CD1c-positive myeloid dendritic cell (primary cell): ENCODE measurements at regions not wholly inside any gene's neighbourhood (a gene's known extent, or its start where the extent isn't known, plus 50 kb on each side); places are given as distances from the start of the nearest gene placed in this dataset.
A peak's percentile ranks its signal among the peaks of the same experiment; 100 is the strongest.
"Not testable (repeated sequence)": the region's sequence is repeated elsewhere in the genome, so short reads cannot be mapped to it uniquely, and the experiment has no call there.

Experiments used
- DNase-seq: peaks from one replicate; pipeline ENCODE4 v3.0.0-alpha.2; 2016; ENCODE audit errors: extremely low spot score

DNA sequence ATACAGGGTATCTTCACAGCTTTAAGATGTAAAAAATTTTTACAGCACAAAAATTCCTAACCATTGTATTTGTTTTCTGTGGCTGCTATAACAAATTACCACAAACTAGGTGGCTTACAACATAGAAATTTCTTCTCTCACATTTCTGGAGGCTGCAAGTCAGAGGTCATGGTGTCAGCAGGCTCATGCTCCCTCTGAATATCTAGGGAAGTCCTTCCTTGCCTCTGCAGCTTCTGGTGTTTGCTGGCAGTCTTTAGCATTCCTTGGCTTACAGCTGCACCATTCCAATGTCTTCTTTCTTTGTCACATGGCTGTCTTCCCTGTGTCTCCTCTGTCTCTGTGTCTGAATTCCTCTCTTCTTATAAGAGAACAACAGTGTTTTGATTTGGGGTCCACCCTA lies 310.2 kb upstream of the SUCLG2 start:
- no peak for DNase-seq

DNA sequence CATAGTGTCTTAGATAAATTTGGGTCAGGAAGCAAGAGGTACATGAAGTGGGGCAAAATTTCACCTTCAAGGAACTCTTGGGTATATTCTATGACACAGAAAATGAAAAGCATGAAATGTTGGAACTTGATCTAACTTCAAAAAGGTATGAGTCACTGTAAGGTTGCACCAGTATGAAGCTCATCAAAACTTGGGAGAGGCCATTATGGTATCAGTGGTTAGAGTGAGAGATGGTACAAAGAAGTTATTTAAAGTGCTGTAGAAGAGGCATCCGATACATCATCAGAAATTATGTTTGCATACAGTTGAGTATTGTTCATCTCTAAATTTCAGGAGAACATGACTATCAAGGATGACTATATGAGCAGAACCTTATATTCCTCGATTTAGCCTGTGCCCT lies 302.9 kb upstream of the SUCLG2 start:
- no peak for DNase-seq

DNA sequence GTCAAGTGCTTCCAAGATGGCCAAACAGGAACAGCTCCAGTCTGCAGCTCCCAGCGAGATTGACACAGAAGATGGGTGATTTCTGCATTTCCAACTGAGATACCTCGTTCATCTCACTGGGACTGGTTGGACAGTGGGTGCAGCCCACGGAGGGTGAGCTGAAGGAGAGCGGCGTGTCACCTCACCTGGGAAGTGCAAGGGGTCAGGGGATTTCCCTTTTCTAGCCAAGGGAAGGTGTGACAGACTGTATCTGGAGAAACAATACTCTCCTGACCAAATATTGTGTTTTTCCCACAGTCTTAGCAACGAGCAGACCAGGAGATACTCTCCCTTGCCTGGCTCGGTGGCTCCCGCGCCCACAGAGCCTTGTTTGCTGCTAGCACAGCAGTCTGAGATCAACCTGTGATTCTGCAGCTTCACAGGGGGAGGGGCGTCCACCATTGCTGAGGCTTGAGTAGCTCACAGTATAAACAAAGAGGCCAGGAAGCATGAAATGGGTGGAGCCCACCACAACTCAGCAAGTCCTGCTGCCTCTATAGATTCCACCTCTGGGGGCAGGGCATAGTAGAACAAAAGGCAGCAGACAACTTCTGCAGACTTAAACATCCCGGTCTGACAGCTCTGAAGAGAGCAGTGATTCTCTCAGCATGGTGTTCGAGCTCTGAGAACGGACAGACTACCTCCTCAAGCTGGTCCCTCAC lies 293.5 kb upstream of the SUCLG2 start:
- DNase-seq: no peak

DNA sequence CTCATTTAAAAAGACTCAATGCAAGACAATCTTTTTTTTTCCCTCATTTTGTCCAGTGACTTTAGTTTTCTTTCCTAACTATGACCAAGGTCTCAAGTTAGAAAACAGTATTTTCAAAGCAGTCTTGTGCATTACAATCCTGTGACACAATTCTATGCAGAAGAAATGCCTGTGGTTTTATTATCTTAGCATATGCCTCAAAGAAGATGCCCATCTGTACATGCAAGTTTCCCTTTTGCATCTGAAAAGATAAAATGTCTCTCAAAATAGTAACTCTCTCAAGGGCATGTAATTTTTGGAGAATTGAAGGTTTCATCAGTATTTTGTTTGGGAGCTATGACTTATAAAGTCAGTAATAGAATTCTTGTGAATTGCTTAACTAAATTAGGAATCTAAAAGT lies 292.0 kb upstream of the SUCLG2 start:
- no peak for DNase-seq

DNA sequence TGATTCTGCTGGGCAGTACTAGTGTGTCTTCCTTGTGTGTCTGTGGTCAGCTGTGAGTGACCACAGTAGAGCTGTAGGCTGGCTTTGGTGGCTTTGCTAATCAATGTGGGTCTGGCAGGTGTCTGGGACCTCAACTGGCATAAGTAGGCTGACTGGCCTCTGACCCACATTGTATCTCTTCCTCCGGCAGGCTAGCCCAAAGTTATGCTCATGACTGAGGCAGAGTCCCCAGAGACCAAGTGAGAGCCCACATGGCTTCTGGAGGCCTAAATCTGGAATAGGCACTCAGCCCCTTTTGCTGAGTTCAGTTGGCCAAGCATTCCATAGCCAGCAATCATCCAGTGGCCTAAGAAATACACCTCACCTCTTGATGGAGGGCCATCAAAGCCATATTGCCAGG lies 289.1 kb upstream of the SUCLG2 start:
- DNase-seq: no peak

DNA sequence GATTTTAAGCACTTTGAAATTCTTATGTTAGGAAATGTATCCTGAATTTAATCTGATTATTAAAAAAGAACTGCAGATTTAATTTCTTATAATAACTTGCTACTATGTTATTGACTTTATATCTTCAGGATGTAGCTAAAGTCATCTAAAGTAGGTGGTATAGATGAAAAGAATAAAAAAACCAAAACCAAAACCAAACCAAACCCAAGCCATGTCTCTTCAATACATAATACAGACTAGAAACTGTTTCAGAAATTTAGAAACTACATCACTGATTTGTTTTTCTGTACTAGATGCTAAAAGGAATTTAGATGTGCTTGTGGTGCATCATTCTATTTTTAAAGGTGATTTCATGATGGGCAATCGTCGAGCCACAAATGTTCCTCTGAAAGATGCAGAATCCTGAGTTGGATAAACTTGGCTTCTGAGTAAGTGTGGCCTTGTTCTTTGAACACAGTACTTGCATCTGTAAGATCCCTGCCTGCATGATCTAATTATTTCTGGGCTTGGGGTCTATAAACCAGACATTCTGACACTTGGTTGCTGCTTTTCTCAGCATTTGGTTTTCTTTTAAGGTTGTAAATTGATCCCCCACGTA lies 287.1 kb upstream of the SUCLG2 start:
- no peak for DNase-seq

DNA sequence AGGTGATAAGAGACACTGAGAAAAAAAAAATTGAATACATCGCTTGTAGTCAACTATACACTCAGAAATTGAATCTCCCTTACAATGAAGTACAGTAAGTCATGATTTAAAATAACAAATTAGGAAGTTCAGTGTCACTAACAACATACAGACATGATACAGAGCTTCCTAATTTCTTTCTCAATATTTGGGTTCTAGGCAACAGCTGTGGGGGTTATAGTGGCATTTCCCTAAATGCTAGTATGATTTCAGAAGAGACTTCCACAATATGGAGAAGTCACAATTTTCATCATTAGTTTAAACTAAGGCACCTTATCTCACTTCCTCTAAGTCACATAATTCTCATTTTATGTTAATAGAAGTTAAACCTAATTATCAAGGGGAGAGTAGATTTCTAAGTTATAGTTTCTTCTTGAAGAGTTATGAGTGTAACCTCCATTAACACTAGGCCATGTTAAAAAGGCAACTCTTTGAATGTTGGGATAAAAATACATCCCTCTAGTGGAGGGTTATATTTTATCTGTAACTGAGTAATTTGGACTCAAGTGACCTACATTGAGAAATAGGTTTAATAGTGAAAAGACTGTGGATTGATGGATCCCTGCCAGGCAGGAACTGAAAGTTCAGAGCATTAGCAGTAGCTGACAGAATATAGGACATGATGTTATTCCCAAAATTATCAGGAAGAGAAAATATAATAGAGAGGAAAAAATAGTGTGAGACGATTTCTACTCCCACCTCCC lies 286.0 kb upstream of the SUCLG2 start:
- peak; percentile 82 for DNase-seq

DNA sequence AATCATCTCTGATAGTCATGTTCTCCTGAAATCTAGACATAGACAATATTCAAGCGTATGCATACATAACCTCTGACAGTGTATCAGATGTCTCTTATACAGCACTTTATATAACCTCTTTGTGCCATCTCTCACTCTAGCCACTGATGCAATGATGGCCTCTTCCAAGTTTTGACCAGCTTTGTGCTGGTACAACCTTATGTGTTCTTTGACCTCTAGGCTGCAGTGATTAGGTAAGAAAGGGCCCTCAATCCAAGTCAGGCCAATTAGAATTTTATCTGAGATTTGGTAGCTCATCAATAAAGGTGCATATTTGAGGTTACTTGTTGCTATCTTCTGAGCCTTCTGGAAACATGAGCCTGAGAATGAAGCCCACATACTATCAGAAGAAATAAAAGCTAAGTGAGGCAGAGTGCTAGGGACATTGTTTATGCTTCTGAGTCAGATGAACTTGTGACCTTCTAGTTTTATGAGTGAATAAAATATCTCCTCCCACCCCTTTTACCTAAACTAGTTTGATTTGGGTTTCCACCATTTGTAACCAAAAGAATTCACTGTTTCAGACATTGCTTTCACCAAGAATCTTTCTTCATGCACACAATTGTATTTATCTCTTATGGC lies 283.2 kb upstream of the SUCLG2 start:
- DNase-seq: no peak

DNA sequence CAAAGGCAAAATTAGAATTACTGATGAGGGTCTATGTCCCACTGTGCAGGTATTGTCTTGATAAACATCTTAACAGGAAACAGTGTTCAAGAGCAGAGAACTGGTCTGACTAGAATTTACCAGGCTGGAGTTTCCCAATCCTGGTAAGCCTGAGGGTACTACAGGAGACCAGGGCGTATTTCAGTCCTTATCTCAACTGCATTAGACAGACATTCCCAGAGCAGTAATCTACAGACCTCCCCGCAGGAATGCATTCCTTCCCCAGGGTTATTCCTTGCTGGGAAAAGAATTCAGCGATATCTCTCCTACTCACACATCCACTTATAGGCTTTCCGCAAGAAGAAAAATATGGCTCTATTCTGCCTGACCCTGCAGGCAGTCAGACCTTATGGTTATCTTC lies 276.0 kb upstream of the SUCLG2 start:
- DNase-seq: not testable (repeated sequence)

DNA sequence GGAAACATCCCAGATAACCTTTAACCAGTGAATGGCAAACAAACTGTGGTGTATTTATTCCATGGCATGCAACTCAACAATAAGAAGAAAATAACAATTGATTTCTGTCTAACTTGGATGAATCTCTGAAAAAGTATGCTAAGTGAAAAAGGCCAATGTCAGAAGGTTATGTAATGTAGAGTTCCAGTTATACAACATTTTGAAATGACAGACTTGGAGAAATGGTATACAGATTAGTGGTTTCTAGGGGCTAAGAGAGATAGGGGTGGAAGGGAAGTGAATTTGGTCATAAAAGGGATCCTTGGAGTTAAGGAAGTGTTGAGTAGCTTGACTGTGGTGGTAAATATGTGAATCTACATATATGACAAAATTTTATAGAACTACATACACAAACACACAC lies 269.4 kb upstream of the SUCLG2 start:
- DNase-seq: no peak

DNA sequence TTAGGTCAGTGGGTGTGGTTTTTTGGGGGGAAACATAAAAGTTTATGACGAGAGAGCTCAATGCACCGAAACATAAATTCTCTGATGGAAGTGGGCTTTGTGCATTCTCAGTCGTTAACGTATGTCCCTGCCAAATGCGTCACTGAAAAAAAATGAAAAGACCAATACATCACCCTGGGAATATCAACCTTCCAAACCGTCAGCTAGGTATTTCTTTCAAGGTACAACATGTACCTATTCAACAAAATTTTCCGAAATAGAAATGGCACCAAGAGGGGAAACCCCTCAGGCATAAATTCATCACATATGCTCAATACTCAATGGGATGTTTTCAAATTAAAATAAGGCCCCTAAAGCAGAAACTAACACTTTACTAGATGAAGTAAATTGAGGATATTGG lies 266.6 kb upstream of the SUCLG2 start:
- no peak for DNase-seq

DNA sequence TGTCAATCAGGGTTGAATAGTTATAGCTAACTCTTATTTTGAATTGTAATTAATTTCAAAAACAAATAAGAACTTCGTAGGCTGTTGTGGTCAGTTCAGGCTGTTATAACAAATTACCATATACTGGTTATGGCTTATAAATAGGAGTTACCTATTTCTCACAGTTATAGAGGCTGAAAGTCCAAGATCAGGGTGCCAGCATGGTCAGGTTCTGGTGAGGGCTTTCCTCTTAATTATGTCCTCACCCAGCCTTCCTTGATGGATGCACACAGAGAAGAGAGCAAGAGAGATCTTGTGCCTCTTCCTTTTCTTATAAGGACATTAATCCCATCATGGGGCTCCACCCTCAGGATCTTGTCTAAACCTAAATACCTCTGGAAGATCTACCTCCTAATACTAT lies 265.9 kb upstream of the SUCLG2 start:
- no peak for DNase-seq

DNA sequence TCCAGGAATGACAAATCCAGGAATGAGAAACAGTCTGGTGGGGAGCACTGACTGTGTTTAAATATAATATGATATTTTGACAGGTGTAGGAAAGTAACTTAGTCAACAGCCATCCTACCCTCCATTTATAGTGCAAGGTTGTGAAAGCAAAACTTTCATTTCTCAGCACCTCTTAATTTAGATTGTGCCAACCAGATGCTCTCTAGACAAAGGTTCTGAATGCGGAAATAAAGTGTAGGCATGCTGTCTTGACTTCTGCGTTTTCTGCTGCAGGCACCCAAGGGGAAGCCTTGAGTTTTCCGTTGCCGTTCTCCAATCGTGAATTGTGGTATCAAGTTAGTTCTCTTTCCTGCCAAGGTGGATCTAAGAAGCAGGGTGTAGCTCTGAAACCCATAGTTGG lies 261.9 kb upstream of the SUCLG2 start:
- DNase-seq: no peak

DNA sequence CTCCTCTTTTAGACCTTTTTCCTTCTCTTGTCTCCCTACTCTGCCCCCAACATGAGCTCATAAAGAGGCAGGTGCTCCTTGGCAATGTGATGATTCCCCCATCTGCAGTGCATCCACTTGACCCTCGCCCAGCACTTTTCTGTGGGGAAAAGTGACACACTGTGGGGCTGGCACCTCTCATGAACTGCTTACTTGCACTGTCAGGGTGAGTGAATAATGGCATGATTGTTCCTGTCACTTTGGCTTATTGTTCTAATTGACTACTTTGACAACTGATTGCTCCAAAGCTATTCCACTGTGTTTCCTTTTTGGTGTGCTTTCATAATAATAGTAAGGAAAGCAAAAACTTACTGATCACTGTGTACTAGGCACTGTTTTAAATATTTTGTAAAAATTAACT lies 253.3 kb upstream of the SUCLG2 start:
- DNase-seq: no peak

DNA sequence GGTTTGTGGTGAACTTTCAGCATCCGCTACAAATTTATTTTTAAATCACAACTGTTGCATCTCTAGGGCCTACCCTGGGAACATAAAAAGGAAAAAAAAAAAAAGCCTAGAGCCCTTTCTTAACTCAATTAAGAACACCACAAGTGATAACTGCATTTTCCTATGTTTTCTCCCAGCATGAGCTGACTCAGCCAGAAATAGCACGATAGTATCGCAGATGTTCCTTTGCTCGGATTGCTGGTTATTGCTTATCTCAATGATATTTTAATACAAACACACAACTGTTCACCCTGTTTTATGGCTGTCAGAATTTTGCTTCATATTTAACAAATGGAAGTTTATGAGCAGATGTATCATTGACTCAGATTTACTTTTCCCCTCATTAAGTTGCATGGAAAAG lies 251.8 kb upstream of the SUCLG2 start:
- no peak for DNase-seq

DNA sequence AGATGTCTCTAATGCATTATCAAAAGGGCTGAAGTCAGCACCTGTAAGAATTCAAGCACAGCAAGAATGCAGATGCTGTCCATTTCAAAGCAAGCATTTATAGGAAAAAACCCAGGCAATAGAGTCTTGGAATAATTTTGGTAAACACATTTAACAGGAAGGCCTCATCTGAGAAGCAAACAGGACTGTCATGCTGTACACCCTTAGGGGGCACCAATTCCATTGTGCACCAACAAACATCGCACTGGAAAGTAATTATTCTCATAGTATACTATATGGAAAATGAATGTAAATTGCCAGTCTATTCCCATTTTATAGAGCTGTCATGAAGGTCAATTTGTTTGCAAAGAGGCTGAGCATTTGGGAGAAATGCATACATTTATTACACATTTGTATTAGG lies 247.3 kb upstream of the SUCLG2 start:
- no peak for DNase-seq

DNA sequence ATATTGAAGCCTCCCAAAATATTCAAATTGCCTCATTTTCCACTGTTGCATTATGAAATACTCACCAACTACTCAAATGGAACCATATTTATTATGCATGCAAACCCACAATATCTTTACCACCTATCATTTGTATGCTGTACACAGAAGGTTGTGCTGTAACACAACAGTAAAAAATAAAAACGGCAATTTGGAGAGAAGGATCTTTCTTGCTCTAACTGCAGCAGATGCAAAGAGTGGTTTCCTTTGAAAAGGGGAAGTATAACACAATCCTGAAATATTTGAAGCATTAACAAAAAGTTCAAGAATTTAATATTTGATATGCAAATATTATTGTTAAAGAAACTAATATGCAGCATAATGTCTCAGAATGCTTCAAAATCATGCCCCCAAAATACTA lies 244.5 kb upstream of the SUCLG2 start:
- no peak for DNase-seq

DNA sequence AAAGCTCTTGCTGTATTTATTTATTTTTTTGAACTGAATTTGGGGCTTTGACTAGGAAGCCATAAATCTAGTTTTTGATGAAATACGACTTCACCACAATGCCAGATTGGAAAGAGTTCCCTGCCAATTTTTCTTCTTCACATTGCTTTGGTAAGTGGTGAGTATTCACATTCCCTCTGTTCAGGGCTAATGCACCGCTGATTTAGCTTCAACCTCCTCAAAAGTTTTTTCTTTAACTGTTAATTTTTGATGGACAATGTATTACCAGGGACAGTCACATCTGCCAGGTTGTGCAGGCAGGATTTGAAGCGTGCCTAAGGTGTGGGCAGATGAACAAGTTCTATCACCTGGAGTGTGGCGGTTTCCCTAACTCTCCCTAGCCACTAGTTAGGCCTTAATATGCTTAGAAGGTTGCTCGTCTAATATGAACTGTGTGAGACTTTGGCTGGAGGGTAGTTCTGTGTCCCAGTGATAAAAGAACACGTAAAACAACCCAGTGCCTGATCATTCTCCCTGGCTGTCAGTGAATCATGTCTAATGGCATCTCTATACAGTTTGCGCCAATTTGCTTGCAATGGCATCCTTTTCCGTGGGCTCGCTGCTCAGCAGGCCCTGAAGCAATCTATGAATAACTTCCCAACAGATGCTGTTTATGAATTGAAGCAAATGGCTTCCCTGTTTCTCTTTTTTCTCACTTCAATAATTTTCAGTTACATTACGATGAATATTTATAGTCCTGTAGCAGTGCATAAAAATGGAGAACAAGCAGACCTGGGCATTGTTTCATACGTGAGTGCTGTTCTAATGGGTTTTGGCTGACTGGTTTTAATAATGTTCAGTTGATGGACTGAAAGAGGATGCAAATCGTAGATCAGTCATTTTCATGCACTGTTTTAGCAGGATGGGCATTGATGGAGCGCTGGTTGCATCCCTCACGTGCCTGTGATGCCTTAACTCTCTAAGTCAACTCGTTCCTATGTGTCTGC lies 243.2 kb upstream of the SUCLG2 start:
- DNase-seq: no peak

DNA sequence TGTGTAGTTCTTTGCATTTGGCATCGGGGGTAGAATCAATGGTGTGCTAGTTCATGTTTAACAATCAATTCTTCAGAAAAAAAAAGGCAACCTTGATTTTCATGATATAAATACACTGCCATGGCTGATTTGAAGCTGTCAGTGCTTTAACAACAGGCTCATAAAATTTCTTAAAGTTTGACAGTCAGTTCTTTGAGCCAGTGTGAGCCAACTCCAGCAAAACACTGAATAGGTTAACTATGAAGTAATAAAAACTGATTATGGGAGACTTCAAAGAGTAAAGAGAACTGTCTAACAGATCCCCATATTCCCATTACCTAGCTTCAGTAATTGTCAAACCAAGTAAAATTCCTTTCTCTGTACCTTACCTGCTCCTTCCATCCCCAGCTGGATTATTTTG lies 241.7 kb upstream of the SUCLG2 start:
- DNase-seq: no peak

DNA sequence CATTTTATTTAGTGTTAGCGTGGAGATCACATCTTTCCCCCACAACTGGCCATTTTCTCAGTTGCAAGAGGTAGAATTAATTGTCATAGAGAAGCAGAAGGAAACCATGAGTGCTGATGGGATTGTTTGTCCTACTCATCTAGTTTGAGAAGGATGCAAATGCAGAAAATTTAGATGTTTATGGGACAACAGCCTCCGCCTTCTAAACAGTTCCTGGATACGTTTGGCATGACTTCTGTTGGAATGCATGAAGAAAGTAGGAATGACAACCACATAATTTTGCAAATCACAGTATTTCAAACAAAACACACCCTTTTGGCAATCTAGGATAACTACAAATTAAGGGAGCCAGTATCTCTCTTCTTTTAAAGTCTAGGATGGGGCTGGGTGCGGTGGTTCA lies 240.1 kb upstream of the SUCLG2 start:
- no peak for DNase-seq

DNA sequence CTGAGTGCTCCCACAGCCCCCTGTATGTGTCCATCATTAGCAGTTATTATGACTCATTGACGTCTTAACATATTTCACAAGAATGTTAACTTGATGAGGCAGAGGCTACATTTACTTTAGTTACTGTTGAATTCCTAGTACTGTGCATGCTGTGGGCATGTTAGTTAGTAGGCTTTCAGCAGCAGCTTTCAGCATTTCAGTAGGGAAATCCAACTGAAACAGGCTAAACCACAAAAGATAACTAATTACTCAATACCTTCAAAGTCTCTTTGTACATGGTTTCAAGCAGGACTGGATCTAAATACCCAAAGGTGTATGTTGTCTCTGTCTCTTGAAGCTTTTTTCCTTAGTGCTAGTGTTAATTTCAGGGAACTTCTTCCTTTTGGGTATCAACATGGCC lies 229.9 kb upstream of the SUCLG2 start:
- DNase-seq: no peak

DNA sequence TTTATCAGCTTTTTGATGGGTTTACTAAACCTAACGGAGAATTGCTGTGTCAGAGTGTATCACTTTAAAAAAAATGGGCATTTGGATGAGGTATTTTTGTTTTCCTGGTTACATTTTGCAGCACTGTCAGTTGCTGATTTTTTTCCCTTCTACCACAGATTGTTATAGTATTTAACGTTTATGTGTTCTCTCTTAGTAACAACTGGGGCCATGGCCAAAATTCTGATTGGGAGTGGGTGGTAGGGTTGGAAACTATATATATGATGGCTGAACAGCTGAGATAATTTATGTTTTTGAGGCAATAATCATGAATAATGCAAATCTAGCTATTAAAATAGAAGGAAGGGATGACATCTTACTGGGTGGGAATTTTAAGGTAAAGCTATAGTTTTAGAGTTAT lies 229.4 kb upstream of the SUCLG2 start:
- no peak for DNase-seq
